Smooth muscle cell (in vitro differentiated cells): ENCODE measurements at regions not wholly inside any gene's neighbourhood (a gene's known extent, or its start where the extent isn't known, plus 50 kb on each side); places are given as distances from the start of the nearest gene placed in this dataset.

Source experiments
- DNase-seq: peaks from one replicate; lab custom pipeline; 2025; ENCODE audit not compliant: unreplicated experiment; lab: John Stamatoyannopoulos, UW
- H2AFZ ChIP-seq: fragments of 200-600 bp; sonication (generic); 2 replicates; pipeline ENCODE4 v1.6.0; 2016; ENCODE audit warnings: antibody characterized with exemption, low read depth, mild to moderate bottlenecking
- H3F3A ChIP-seq: fragments of 200-600 bp; sonication (generic); 2 replicates; pipeline ENCODE4 v1.6.0; 2017; ENCODE audit warnings: antibody characterized with exemption, low read depth
- H3K27ac ChIP-seq: fragments of 200-600 bp; sonication (generic); 2 replicates; pipeline ENCODE4 v1.5.1; 2016; ENCODE audit warnings: low read depth, mild to moderate bottlenecking
- H3K27me3 ChIP-seq: fragments of 200-600 bp; sonication (generic); 2 replicates; pipeline ENCODE4 v1.6.1; 2016; ENCODE audit warnings: low read depth, mild to moderate bottlenecking
- H3K36me3 ChIP-seq: fragments of 200-600 bp; sonication (generic); 2 replicates; pipeline ENCODE4 v1.5.1; 2016; ENCODE audit warnings: low read depth
- H3K4me1 ChIP-seq: fragments of 200-600 bp; sonication (generic); 2 replicates; pipeline ENCODE4 v1.5.1; 2016; ENCODE audit warnings: low read depth
- H3K4me2 ChIP-seq: fragments of 200-600 bp; sonication (generic); 2 replicates; pipeline ENCODE4 v1.6.0; 2016; ENCODE audit warnings: mild to moderate bottlenecking
- H3K4me3 ChIP-seq: fragments of 200-600 bp; sonication (generic); 2 replicates; pipeline ENCODE4 v1.5.1; 2016; ENCODE audit warnings: mild to moderate bottlenecking
- H3K79me2 ChIP-seq: fragments of 200-600 bp; sonication (generic); 2 replicates; pipeline ENCODE4 v1.6.0; 2016; ENCODE audit warnings: low read depth, mild to moderate bottlenecking
- H3K9ac ChIP-seq: fragments of 200-600 bp; sonication (generic); 2 replicates; pipeline ENCODE4 v1.6.0; 2016; ENCODE audit warnings: low read depth
- H3K9me3 ChIP-seq: fragments of 200-600 bp; sonication (generic); replicated peaks from 2 replicates; pipeline ENCODE4 v1.5.1; 2016; ENCODE audit warnings: low read depth
- H4K20me1 ChIP-seq: fragments of 200-600 bp; sonication (generic); 2 replicates; pipeline ENCODE4 v1.6.0; 2016; ENCODE audit warnings: low read depth
- CTCF ChIP-seq: fragments of 200-600 bp; sonication (generic); IDR thresholded peaks from 2 replicates; pipeline ENCODE4 v1.5.1; 2017; ENCODE audit warnings: borderline replicate concordance, mild to moderate bottlenecking, antibody characterized with exemption; ENCODE audit not compliant: insufficient read depth, poor library complexity, severe bottlenecking
- WGBS: methylation state at CpG from one replicate; pipeline ENCODE4 v1.1.7; 2016; ENCODE audit warnings: low lambda C conversion rate; 5-methylcytosine and 5-hydroxymethylcytosine counted together

GRCh38 chr6:119952696-119953095, 603.1 kb upstream of the MAN1A1 start:
- WGBS: 83% methylated on average over 3 of the region's 3 CpGs
- Histone ChIP-seq H3K27me3 (no peaks in the 10 kb centered on the region), H4K20me1 (no peaks in the 10 kb centered on the region), H3K4me3 (no peak overlapping the region), H3K9me3 (no peaks in the 10 kb centered on the region), H3K36me3 (no peaks in the 10 kb centered on the region), H3K79me2 (no peaks in the 10 kb centered on the region), H3K27ac (no peak overlapping the region), H2AFZ (no peak overlapping the region), H3K4me1 (no peaks in the 10 kb centered on the region), H3K4me2 (no peak overlapping the region), H3F3A (no peaks in the 10 kb centered on the region), H3K9ac (no peak overlapping the region)
- TF ChIP-seq CTCF: no peak
- no peak for DNase-seq

- no peak overlapping the region for H3K4me2 ChIP-seq
- no peak overlapping the region for H2AFZ ChIP-seq
- no peaks in the 10 kb centered on the region for H3F3A ChIP-seq
- H3K9ac ChIP-seq: no peak overlapping the region
- no peaks in the 10 kb centered on the region for H3K79me2 ChIP-seq
- no peaks in the 10 kb centered on the region for H3K9me3 ChIP-seq
- H3K36me3 ChIP-seq: no peaks in the 10 kb centered on the region
- TF ChIP-seq CTCF: no peak
- no peaks in the 10 kb centered on the region for H3K4me1 ChIP-seq
- H3K27me3 ChIP-seq: no peaks in the 10 kb centered on the region
- H3K4me3 ChIP-seq: no peak overlapping the region
- H4K20me1 ChIP-seq: no peaks in the 10 kb centered on the region
- DNase-seq: no peak
- H3K27ac ChIP-seq: no peak overlapping the region
Measured at GRCh38 chr6:119950681-119951080, 601.1 kb upstream of the MAN1A1 start.

- H3K79me2 ChIP-seq: no peaks in the 10 kb centered on the region
- no peaks in the 10 kb centered on the region for H3K27me3 ChIP-seq
Measured at GRCh38 chr6:119942078-119942752, 592.7 kb upstream of the MAN1A1 start.

More at GRCh38 chr6:119942078-119942752, 592.7 kb upstream of the MAN1A1 start:
- H3K9me3 ChIP-seq: no peaks in the 10 kb centered on the region
- no peak overlapping the region for H3K27ac ChIP-seq
- no peaks in the 10 kb centered on the region for H3K4me1 ChIP-seq
- no peaks in the 10 kb centered on the region for H3F3A ChIP-seq
- H3K36me3 ChIP-seq: no peaks in the 10 kb centered on the region
- H2AFZ ChIP-seq: no peak overlapping the region
- no peaks in the 10 kb centered on the region for H4K20me1 ChIP-seq
- no peak for DNase-seq
- 82% methylated on average over 3 of the region's 3 CpGs for WGBS
- H3K9ac ChIP-seq: no peak overlapping the region
- no peak overlapping the region for H3K4me3 ChIP-seq
- H3K4me2 ChIP-seq: no peak overlapping the region
- TF ChIP-seq CTCF: no peak
